GM06990 (cell line): ENCODE measurements at regions not wholly inside any gene's neighbourhood (a gene's known extent, or its start where the extent isn't known, plus 50 kb on each side); places are given as distances from the start of the nearest gene placed in this dataset.
"Not testable (repeated sequence)": the region's sequence is repeated elsewhere in the genome, so short reads cannot be mapped to it uniquely, and the experiment has no call there.

Experiments
- DNase-seq: peaks from one replicate; pipeline ENCODE4 v3.0.0-alpha.2; 2011; ENCODE audit not compliant: insufficient read length; ENCODE audit errors: extremely low read depth
- H3K27me3 ChIP-seq: replicated peaks from 2 replicates; pipeline ENCODE4 v1.6.0; 2011; ENCODE audit warnings: low read length; ENCODE audit not compliant: control insufficient read depth, insufficient read depth
- H3K36me3 ChIP-seq: 2 replicates; pipeline ENCODE4 v1.5.1; 2011; ENCODE audit warnings: low read length; ENCODE audit not compliant: control insufficient read depth, insufficient read depth
- H3K4me3 ChIP-seq: replicated peaks from 2 replicates; pipeline ENCODE4 v1.5.1; 2011; ENCODE audit warnings: low read depth, mild to moderate bottlenecking, control low read depth, low read length
- CTCF ChIP-seq: IDR thresholded peaks from 2 replicates; pipeline ENCODE4 v1.5.1; 2011; ENCODE audit warnings: low read length, control low read depth, mild to moderate bottlenecking, inconsistent platforms; ENCODE audit not compliant: insufficient read depth, poor library complexity, severe bottlenecking

- TF ChIP-seq CTCF = no peak
- Histone ChIP-seq H3K27me3 (no peaks in the 10 kb centered on the region), H3K4me3 (no peak overlapping the region), H3K36me3 (no peaks in the 10 kb centered on the region)
- no peak for DNase-seq
Measured at GRCh38 chr6:71228461-71229041, 60.1 kb upstream of the OGFRL1 start.

- H3K27me3 ChIP-seq = no peaks in the 10 kb centered on the region
- no peak for TF ChIP-seq CTCF
Measured at GRCh38 chr6:71229477-71229876, 59.1 kb upstream of the OGFRL1 start.

DNA sequence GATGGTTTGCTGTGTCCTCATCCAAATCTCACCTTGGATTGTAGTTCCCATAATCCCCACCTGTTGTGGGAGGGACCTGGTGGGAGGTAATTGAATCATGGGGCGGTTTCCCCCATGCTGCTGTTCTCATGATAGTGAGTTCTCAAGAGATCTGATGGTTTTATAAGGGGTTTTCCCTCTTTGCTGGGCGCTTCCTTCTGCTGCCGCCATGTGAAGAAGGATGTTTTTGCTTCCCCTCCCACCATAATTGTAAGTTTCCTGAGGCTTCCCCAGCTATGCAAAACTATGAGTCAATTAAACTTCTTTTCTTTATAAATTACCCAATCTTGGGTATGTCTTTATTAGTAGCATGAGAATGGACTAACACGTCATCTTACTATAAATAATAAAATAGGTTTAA is 55.7 kb upstream of the OGFRL1 start:
- not testable (repeated sequence) for H3K27me3 ChIP-seq, H3K36me3 ChIP-seq, H3K4me3 ChIP-seq, DNase-seq

More at GRCh38 chr6:71229477-71229876, 59.1 kb upstream of the OGFRL1 start:
- H3K4me3 ChIP-seq = no peak overlapping the region
- DNase-seq = no peak
- H3K36me3 ChIP-seq = no peaks in the 10 kb centered on the region

DNA sequence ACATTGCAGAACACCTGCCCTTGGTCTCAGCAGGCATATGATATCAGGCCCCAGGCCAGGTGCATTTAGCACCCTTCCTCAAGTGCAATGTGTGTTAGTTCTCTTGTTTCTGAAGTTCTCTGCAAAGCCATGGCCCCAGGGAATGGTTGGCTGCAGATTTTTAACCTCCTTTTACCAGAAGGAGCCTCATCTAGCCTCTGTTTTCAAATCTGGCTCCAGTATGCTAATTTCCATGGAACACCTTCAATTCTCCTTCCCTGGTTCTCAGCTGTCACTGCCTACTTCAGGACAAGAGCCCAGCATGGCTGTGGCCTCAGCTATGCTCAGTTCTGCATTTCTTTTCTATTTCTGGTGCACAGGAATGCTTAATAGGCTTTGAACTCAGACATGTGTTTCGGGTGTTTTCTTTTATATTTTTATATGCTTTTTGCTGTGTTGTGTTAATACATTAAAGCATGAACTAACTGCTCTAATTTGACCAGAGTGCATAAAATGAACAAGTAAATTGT is 51.6 kb upstream of the OGFRL1 start:
- no peaks in the 10 kb centered on the region for H3K36me3 ChIP-seq
- no peaks in the 10 kb centered on the region for H3K27me3 ChIP-seq
- no peak overlapping the region for H3K4me3 ChIP-seq
- TF ChIP-seq CTCF = no peak
- DNase-seq = no peak

DNA sequence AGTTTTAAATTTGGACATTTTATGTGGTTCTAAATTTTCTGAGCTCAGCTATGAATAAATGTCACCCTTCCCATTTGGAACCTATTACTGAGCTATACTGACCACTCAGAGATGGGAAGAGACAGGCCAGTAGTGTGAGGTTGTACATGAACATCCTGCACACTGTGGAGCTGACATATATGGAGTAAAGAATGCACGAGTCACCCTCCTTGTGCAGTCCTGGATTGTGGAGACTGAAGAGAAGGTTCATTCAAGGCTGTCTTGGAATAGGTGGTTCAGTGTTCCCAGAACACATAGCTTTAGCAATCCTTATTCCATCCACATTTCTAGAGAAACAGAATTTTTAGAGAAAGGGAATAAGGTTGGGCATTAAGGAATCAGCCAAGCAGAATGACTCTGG is 50.3 kb upstream of the OGFRL1 start:
- DNase-seq = no peak
- Histone ChIP-seq H3K4me3 (no peak overlapping the region), H3K27me3 (no peaks in the 10 kb centered on the region), H3K36me3 (no peaks in the 10 kb centered on the region)
- TF ChIP-seq CTCF = no peak
